Peyer's patch (tissue), 4 donors: ENCODE measurements at regions not wholly inside any gene's neighbourhood (a gene's known extent, or its start where the extent isn't known, plus 50 kb on each side); places are given as distances from the start of the nearest gene placed in this dataset.

Source experiments
- POLR2A ChIP-seq, 2 donors: fragments of 450-650 bp; IDR thresholded peaks; one replicate each; pipeline ENCODE4 v1.5.1; 2017; ENCODE audit warnings: antibody characterized with exemption in 2 of 2, mild to moderate bottlenecking in 2 of 2, moderate library complexity in 2 of 2
- TF ChIP-seq, protein P1 (sequence below), 6 experiments: fragments of 450-650 bp in 4 of 6; fragments of 200-600 bp in 2 of 6; sonication (generic) in 1 of 6; IDR thresholded peaks; one replicate each; pipeline ENCODE4 v1.5.1; 2017 to 2019; ENCODE audit warnings: antibody characterized with exemption in 6 of 6, mild to moderate bottlenecking in 3 of 6, moderate library complexity in 1 of 6

- no peak for TF ChIP-seq POLR2A (IDR thresholded peaks at IDR 0.05)
- TF ChIP-seq, protein P1, sequence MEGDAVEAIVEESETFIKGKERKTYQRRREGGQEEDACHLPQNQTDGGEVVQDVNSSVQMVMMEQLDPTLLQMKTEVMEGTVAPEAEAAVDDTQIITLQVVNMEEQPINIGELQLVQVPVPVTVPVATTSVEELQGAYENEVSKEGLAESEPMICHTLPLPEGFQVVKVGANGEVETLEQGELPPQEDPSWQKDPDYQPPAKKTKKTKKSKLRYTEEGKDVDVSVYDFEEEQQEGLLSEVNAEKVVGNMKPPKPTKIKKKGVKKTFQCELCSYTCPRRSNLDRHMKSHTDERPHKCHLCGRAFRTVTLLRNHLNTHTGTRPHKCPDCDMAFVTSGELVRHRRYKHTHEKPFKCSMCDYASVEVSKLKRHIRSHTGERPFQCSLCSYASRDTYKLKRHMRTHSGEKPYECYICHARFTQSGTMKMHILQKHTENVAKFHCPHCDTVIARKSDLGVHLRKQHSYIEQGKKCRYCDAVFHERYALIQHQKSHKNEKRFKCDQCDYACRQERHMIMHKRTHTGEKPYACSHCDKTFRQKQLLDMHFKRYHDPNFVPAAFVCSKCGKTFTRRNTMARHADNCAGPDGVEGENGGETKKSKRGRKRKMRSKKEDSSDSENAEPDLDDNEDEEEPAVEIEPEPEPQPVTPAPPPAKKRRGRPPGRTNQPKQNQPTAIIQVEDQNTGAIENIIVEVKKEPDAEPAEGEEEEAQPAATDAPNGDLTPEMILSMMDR (IDR thresholded peaks at IDR 0.05), result no peak
Observed at GRCh38 chr20:55478724-55479450, 526.4 kb downstream of the CBLN4 start.
